AG04449 (cell line): ENCODE measurements at regions not wholly inside any gene's neighbourhood (a gene's known extent, or its start where the extent isn't known, plus 50 kb on each side); places are given as distances from the start of the nearest gene placed in this dataset.

ENCODE experiments used
- CTCF ChIA-PET: fragments of 350-600 bp; formaldehyde crosslinking; extraction: SDS; loops from one replicate; lab custom pipeline; 2021; ENCODE audit warnings: antibody characterized with exemption; lab: Yijun Ruan, JAX
- POLR2A ChIA-PET: fragments of 400-600, 350-600 bp; formaldehyde crosslinking; extraction: SDS; loops from one replicate; lab custom pipeline; 2020; ENCODE audit warnings: antibody characterized with exemption, inconsistent platforms; lab: Yijun Ruan, JAX
- DNase-seq: peaks from one replicate; pipeline ENCODE4 v3.0.0-alpha.2; 2010; ENCODE audit warnings: low read depth, low spot score
- H3K4me3 ChIP-seq: 2 replicates; pipeline ENCODE4 v1.5.1; 2011; ENCODE audit warnings: low read depth, mild to moderate bottlenecking, control low read depth, low read length
- TF ChIP-seq, protein P1 (sequence below): IDR thresholded peaks from one replicate; pipeline ENCODE4 v1.5.1; 2011; ENCODE audit warnings: mild to moderate bottlenecking, moderate library complexity, low read length, control low read depth, inconsistent platforms; ENCODE audit not compliant: insufficient read depth; ENCODE audit errors: missing control alignments

DNA sequence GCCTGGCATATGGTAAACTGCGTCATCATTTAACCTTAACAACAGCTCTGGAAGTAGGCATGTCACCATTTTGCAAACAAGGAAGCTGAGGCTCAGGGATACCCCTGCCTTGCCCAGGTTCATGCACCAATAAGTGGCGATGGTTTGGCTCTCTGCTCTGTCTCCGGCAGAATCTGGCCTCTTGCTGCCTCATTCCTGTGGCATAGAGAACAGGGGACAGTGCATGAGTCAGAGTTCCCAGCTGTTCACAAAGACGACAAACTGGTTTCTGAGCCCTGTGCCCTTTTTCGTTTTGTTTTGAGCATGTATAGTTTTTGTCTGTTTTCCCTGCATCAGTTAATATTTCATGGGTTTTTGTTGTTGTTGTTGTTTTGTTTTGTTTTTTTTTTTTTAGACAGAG is 236.8 kb downstream of the OPA1 start:
- no peak for DNase-seq
- POLR2A ChIA-PET, result no interaction called here
- CTCF ChIA-PET, result no interaction called here
- no peak overlapping the region for H3K4me3 ChIP-seq
- TF ChIP-seq, protein P1, sequence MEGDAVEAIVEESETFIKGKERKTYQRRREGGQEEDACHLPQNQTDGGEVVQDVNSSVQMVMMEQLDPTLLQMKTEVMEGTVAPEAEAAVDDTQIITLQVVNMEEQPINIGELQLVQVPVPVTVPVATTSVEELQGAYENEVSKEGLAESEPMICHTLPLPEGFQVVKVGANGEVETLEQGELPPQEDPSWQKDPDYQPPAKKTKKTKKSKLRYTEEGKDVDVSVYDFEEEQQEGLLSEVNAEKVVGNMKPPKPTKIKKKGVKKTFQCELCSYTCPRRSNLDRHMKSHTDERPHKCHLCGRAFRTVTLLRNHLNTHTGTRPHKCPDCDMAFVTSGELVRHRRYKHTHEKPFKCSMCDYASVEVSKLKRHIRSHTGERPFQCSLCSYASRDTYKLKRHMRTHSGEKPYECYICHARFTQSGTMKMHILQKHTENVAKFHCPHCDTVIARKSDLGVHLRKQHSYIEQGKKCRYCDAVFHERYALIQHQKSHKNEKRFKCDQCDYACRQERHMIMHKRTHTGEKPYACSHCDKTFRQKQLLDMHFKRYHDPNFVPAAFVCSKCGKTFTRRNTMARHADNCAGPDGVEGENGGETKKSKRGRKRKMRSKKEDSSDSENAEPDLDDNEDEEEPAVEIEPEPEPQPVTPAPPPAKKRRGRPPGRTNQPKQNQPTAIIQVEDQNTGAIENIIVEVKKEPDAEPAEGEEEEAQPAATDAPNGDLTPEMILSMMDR, result no peak

DNA sequence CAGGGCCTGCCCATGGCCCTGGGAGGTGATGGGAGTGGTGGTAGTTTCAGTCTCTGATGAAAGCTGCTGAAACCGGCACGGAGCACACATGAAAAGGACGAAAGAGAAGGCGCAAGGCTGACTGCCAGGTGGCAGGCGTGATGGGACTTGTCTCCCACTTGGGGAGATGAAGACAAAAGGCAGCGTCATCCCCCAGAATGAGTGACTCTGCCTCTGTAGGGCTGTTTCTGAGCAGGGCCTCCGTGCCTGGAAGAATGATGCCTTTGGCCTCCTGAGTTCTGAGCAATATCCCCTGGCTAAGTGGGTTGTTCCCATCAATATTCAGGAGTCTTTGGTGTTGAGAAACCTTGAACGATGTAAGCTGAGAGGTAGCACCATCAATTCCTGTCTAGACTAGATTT is 237.8 kb downstream of the OPA1 start:
- no peak overlapping the region for H3K4me3 ChIP-seq
- ChIA-PET CTCF (no interaction called here), POLR2A (no interaction called here)
- no peak for DNase-seq
- TF ChIP-seq, protein P1, result no peak

DNA sequence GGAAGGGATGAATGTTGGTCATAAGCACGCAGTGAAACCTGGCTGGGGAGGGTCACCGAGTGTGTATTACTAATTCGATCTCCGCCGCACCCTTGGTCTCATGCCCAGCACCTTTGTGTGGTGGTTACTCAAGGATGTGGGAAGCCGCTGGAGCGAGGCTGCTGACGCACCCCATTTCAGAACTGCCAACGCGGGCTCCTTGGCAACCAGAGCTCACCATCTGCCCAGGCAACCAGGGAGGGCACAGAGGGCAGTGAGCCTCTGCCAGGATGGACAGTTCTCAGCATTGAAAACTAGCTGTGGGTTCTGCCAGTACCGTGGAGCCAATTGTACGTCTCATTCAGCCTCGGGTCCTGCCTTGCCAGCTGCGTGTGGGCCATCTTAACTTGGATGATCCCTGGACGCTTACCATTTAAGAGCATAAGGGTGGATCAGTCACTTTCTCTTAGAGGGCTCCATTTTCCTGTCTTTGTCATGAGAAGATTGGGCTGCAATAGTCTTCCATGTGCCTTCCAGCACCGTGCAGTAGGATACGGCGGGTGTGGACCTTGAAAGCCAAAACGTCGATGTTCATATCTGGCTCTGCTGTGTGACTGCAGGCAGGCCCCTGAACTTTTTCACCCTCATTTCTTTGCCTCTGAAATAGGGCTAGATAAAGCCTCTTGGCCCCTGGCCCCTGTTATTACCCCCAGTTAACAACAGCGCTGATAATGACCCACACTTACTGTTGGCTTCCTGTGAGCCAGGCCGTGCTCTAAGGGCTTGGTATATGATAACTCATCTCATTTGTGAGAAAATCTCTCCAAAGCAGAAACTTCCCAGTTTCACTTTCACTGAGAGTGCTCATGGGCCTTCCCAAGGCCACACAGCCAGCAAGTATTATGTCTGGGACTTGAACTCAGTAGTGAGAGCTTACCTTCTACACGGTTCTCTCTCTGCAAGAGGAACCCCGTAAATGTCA is 238.8 kb downstream of the OPA1 start:
- POLR2A ChIA-PET, result no interaction called here
- CTCF ChIA-PET, result no interaction called here

DNA sequence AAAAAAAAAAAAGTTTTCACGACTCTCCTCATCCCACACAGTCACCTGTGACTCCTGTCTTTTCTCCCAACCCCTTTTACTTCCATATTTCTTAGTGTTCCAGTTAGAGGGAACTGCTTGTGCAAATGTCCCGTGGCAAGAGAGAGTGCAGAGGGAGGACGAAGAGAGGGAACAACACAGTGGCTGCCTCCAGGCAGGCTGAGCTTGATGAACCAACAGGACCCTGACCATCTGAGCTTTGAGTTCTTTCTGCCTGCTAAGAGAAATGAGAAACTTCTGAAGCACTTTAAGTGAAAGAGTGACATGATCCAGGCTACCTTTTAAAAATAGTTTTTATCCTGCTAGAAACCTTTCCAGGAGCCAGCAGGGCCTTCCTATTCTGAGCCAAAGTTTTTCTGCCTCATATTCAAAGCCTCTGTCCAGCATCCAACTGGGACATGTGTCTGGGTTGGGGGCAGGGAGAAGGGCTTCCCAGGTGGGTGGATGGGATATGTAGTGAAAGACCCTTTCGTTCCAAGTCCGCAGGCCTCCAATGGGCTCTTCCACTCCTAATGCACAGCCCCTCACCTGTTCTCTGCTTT is 239.9 kb downstream of the OPA1 start:
- TF ChIP-seq, protein P1, result no peak
- CTCF ChIA-PET, result no interaction called here
- DNase-seq, result no peak
- H3K4me3 ChIP-seq, result no peak overlapping the region
- POLR2A ChIA-PET, result no interaction called here

More for the DNA sequence above, 238.8 kb downstream of the OPA1 start:
- TF ChIP-seq, protein P1, result no peak
- H3K4me3 ChIP-seq, result no peak overlapping the region
- DNase-seq, result no peak

DNA sequence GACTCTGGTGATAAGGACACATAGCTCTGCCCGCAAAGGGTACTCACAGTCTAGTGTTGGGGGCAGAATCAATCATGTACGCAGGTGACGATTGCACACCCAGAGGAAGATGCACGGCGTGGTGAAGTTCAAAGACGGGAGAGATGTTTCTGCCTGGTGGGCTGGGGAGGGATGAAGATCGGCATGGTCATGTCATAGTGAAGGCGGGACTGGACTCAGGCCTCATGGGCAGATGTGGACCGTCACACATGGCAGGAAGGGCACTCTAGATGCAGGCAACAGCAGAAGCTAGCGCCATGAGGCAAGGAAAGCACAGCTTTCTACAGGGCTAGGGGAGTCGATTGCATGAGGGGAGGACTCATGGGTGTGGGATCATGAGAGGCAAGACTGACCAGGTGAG is 240.6 kb downstream of the OPA1 start:
- TF ChIP-seq, protein P1, result no peak
- no peak for DNase-seq
- CTCF ChIA-PET, result no interaction called here
- H3K4me3 ChIP-seq, result no peak overlapping the region
- POLR2A ChIA-PET, result no interaction called here

DNA sequence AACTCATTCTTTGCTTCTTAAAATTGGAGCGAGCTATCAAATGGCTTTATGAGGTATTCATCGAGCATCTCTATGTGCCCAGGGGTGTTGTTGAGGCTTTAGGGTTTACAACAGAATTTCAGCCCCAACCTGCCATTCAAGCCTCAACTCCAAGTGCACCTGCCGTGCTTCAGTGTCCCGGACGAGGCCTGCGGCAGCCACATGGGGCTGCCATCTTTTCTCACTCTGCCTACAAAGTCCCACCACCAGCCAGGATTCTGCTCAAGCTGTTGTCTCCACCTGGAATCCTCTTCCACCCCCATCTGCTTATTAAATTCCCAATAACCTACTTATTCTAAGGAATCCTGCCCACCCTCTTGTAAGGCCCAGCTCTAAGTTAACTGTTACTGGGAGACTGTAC is 242.4 kb downstream of the OPA1 start:
- H3K4me3 ChIP-seq, result no peak overlapping the region
- POLR2A ChIA-PET, result no interaction called here
- DNase-seq, result no peak
- CTCF ChIA-PET, result no interaction called here
- TF ChIP-seq, protein P1, result no peak
